Body of pancreas (tissue), 4 donors: ENCODE measurements at regions not wholly inside any gene's neighbourhood (a gene's known extent, or its start where the extent isn't known, plus 50 kb on each side); places are given as distances from the start of the nearest gene placed in this dataset.

ENCODE experiments used
- ATAC-seq: fragments of 150-250 bp; one replicate; pipeline ENCODE4 v1.9.1; 2016
- DNase-seq, 4 donors: peaks; one replicate each; pipeline ENCODE4 v3.0.0-alpha.2; 2019
- H3K27ac ChIP-seq, 4 donors: fragments of 200-600 bp; sonication (generic); 1 replicate in 3 of 4; 2 replicates in 1 of 4; pipeline versions ENCODE4 v1.5.1 to v1.6.1; 2016 to 2019; ENCODE audit warnings: mild to moderate bottlenecking in 1 of 4, mixed read lengths in 1 of 4, moderate library complexity in 1 of 4
- H3K27me3 ChIP-seq, 2 donors: fragments of 200-600 bp; sonication (generic); one replicate each; pipeline ENCODE4 v1.6.0; 2016; ENCODE audit warnings: mild to moderate bottlenecking in 1 of 2
- H3K36me3 ChIP-seq, 2 donors: fragments of 200-600 bp; sonication (generic); replicated peaks in 1 of 2; 2 replicates each; pipeline ENCODE4 v1.5.1; 2016; ENCODE audit warnings: low read depth in 2 of 2; ENCODE audit not compliant: insufficient read depth in 1 of 2
- H3K4me1 ChIP-seq: fragments of 200-600 bp; sonication (generic); one replicate; pipeline ENCODE4 v1.6.0; 2016
- H3K4me3 ChIP-seq, 2 donors: fragments of 200-600 bp; sonication (generic); 1 replicate in 1 of 2; 2 replicates in 1 of 2; pipeline ENCODE4 v1.5.1; 2016 to 2019
- H3K9me3 ChIP-seq, 3 donors: fragments of 200-600 bp; sonication (generic); 1 replicate in 2 of 3; 2 replicates in 1 of 3; pipeline ENCODE4 v1.5.1; 2016
- POLR2A ChIP-seq, 3 donors: fragments of 450-650 bp; IDR thresholded peaks; one replicate each; pipeline ENCODE4 v1.6.1; 2016; ENCODE audit warnings: antibody characterized with exemption in 3 of 3, mild to moderate bottlenecking in 2 of 3
- WGBS, 2 donors: methylation state at CpG; one replicate each; pipeline ENCODE4 v1.1.5; 2017; 5-methylcytosine and 5-hydroxymethylcytosine counted together
- intact Hi-C: fragments of 100-400 bp; cut with DNase I; formaldehyde crosslinking; loops from one replicate; pipeline ENCODE4 v1.15.1; 2023
- TF ChIP-seq, protein P1 (sequence below), 7 experiments: fragments of 450-650 bp in 4 of 7; fragments of 200-600 bp in 3 of 7; sonication (generic) in 3 of 7; IDR thresholded peaks; one replicate each; pipeline ENCODE4 v1.5.1; 2016 to 2019; ENCODE audit warnings: antibody characterized with exemption in 7 of 7

- H3K9me3 ChIP-seq, result no peaks in the 10 kb centered on the region
- H3K27me3 ChIP-seq, result no peaks in the 10 kb centered on the region
- no peak for ATAC-seq
- no peak overlapping the region for H3K27ac ChIP-seq
- no peak for DNase-seq
- intact Hi-C loops, result no loop called here
- peaks cover 13% of the 10 kb centered on the region for H3K4me1 ChIP-seq
- no peak for TF ChIP-seq POLR2A (IDR thresholded peaks at IDR 0.05)
- TF ChIP-seq, protein P1, sequence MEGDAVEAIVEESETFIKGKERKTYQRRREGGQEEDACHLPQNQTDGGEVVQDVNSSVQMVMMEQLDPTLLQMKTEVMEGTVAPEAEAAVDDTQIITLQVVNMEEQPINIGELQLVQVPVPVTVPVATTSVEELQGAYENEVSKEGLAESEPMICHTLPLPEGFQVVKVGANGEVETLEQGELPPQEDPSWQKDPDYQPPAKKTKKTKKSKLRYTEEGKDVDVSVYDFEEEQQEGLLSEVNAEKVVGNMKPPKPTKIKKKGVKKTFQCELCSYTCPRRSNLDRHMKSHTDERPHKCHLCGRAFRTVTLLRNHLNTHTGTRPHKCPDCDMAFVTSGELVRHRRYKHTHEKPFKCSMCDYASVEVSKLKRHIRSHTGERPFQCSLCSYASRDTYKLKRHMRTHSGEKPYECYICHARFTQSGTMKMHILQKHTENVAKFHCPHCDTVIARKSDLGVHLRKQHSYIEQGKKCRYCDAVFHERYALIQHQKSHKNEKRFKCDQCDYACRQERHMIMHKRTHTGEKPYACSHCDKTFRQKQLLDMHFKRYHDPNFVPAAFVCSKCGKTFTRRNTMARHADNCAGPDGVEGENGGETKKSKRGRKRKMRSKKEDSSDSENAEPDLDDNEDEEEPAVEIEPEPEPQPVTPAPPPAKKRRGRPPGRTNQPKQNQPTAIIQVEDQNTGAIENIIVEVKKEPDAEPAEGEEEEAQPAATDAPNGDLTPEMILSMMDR (IDR thresholded peaks at IDR 0.05), result no peak
- WGBS, 2 donors, result 95 to 96% methylated on average over 1 of the region's 1 CpG
- no peaks in the 10 kb centered on the region for H3K36me3 ChIP-seq
- H3K4me3 ChIP-seq, result no peak overlapping the region
These were observed 105.9 kb upstream of the CARMIL1 start for GRCh38 chr6:25173246-25173645.

GRCh38 chr6:25173951-25174474 lies 105.2 kb upstream of the CARMIL1 start:
- WGBS, 2 donors, result 84 to 94% methylated on average over 4 of the region's 4 CpGs
- H3K9me3 ChIP-seq, result no peaks in the 10 kb centered on the region
- no peaks in the 10 kb centered on the region for H3K36me3 ChIP-seq
- TF ChIP-seq, protein P1 (IDR thresholded peaks at IDR 0.05), result no peak
- TF ChIP-seq POLR2A (IDR thresholded peaks at IDR 0.05), result no peak
- peaks cover 13% of the 10 kb centered on the region for H3K4me1 ChIP-seq
- no peaks in the 10 kb centered on the region for H3K27me3 ChIP-seq
- intact Hi-C loops, result no loop called here
- no peak overlapping the region for H3K4me3 ChIP-seq
- DNase-seq (peak in 2 of 4 donors; percentile 26 to 36), ATAC-seq (peak; percentile 79)
- peak overlapping the region in 1 of 4 donors; percentile 17 for H3K27ac ChIP-seq

GRCh38 chr6:25174678-25175077 lies 104.5 kb upstream of the CARMIL1 start:
- H3K4me1 ChIP-seq, result peaks cover 13% of the 10 kb centered on the region
- no peaks in the 10 kb centered on the region for H3K27me3 ChIP-seq
- no peak for ATAC-seq
- H3K27ac ChIP-seq, result no peak overlapping the region
- no peak for DNase-seq
- H3K9me3 ChIP-seq, result no peaks in the 10 kb centered on the region
- intact Hi-C loops, result no loop called here
- no peak overlapping the region for H3K4me3 ChIP-seq
- no peaks in the 10 kb centered on the region for H3K36me3 ChIP-seq
- WGBS, 2 donors, result 81 to 89% methylated on average over 6 of the region's 6 CpGs
- no peak for TF ChIP-seq POLR2A (IDR thresholded peaks at IDR 0.05)
- TF ChIP-seq, protein P1 (IDR thresholded peaks at IDR 0.05), result no peak

DNA sequence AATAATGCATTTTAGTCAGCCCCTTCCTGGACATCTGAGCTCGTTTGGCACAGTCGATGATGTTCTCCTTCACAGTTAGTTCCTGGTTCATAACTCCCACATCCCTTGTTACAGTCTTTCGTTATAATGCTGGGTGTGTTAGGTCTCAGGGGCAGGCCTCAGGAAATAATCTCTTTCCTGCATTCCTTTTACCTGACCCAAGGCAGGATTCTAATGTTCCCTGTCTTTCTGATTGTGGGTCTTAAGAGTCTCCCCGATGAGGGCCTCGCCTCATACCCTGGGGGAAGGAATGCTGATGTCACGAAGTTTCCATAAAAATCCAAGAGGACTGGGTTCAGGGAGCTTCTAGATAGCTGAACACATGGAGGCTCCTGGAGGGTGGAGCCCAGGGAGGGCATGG lies 104.0 kb upstream of the CARMIL1 start:
- intact Hi-C loops, result no loop called here
- no peaks in the 10 kb centered on the region for H3K36me3 ChIP-seq
- no peak for TF ChIP-seq POLR2A (IDR thresholded peaks at IDR 0.05)
- TF ChIP-seq, protein P1 (IDR thresholded peaks at IDR 0.05), result no peak
- no peak overlapping the region for H3K27ac ChIP-seq
- no peaks in the 10 kb centered on the region for H3K27me3 ChIP-seq
- DNase-seq (no peak), ATAC-seq (no peak)
- 75 to 77% methylated on average over 6 of the region's 6 CpGs for WGBS, 2 donors
- H3K4me1 ChIP-seq, result peaks cover 13% of the 10 kb centered on the region
- H3K4me3 ChIP-seq, result no peak overlapping the region
- no peaks in the 10 kb centered on the region for H3K9me3 ChIP-seq

GRCh38 chr6:25175681-25176080 lies 103.5 kb upstream of the CARMIL1 start:
- Histone ChIP-seq H3K9me3 (no peaks in the 10 kb centered on the region), H3K27me3 (no peaks in the 10 kb centered on the region), H3K27ac (no peak overlapping the region), H3K4me3 (no peak overlapping the region), H3K36me3 (no peaks in the 10 kb centered on the region), H3K4me1 (peaks cover 10% of the 10 kb centered on the region)
- TF ChIP-seq, protein P1 (IDR thresholded peaks at IDR 0.05), result no peak
- no peak for TF ChIP-seq POLR2A (IDR thresholded peaks at IDR 0.05)
- intact Hi-C loops, result no loop called here
- DNase-seq (no peak), ATAC-seq (no peak)
- WGBS, 2 donors, result 58 to 75% methylated on average over 2 of the region's 2 CpGs
